ENCODE measurements at regions not wholly inside any gene's neighbourhood (a gene's known extent, or its start where the extent isn't known, plus 50 kb on each side); places are given as distances from the start of the nearest gene placed in this dataset.

DNA sequence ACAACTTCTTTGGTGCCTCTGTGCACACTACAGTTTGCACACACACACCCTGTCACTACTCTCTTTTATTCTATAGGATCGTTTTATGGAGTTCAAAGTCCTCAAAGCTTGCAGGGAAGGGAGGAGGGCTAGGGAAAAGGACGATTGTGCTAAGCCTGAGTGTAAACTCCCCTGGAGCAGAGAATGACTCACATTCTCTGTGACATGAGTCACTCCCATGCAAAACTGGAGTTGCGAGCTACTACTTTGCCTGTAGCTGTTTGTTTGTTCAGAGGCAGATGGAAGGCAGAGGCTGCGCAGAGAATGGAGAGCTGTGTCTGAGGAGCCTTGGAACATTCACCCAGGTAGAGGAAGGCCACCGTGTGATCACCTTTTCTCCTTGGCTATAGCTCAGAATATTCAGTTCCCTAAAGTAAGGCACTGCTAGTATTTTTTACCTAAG is 80.5 kb upstream of the MBNL2 start:
- TF ChIP-seq, protein P1, sequence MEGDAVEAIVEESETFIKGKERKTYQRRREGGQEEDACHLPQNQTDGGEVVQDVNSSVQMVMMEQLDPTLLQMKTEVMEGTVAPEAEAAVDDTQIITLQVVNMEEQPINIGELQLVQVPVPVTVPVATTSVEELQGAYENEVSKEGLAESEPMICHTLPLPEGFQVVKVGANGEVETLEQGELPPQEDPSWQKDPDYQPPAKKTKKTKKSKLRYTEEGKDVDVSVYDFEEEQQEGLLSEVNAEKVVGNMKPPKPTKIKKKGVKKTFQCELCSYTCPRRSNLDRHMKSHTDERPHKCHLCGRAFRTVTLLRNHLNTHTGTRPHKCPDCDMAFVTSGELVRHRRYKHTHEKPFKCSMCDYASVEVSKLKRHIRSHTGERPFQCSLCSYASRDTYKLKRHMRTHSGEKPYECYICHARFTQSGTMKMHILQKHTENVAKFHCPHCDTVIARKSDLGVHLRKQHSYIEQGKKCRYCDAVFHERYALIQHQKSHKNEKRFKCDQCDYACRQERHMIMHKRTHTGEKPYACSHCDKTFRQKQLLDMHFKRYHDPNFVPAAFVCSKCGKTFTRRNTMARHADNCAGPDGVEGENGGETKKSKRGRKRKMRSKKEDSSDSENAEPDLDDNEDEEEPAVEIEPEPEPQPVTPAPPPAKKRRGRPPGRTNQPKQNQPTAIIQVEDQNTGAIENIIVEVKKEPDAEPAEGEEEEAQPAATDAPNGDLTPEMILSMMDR (IDR thresholded peaks at IDR 0.05; ENCODE audit: extremely low read depth in 1 of 2, insufficient read depth in 1 of 2, low read depth in 1 of 2, low read length in 2 of 2), result no peak
- TF ChIP-seq POLR2A (IDR thresholded peaks at IDR 0.05; ENCODE audit: low read depth, low read length), result no peak
- no peak for TF ChIP-seq EZH2 (IDR thresholded peaks at IDR 0.05; ENCODE audit: borderline replicate concordance, low read depth, low read length, severe bottlenecking)
- TF ChIP-seq FOS (IDR thresholded peaks at IDR 0.05; ENCODE audit: borderline replicate concordance, insufficient read depth, low read length), result peak; percentile 99
- peak; percentile 71 for TF ChIP-seq POLR2AphosphoS5 (IDR thresholded peaks at IDR 0.05; ENCODE audit: insufficient read depth, low read depth, low read length)
- no peak for TF ChIP-seq MYC (IDR thresholded peaks at IDR 0.05; ENCODE audit: low read depth, low read length)
- TF ChIP-seq GATA2 (IDR thresholded peaks at IDR 0.05; ENCODE audit: insufficient read depth, insufficient read length, low read depth, low read length), result no peak
- TF ChIP-seq, protein P2, sequence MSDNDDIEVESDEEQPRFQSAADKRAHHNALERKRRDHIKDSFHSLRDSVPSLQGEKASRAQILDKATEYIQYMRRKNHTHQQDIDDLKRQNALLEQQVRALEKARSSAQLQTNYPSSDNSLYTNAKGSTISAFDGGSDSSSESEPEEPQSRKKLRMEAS (IDR thresholded peaks at IDR 0.05; ENCODE audit: insufficient read depth, insufficient read length), result no peak

Measured in endothelial cell of umbilical vein (primary cell).